CMK (cell line): ENCODE measurements at regions not wholly inside any gene's neighbourhood (a gene's known extent, or its start where the extent isn't known, plus 50 kb on each side); places are given as distances from the start of the nearest gene placed in this dataset.

Source experiments
- DNase-seq: peaks from one replicate; pipeline ENCODE4 v3.0.0-alpha.2; 2010; ENCODE audit warnings: low read depth

- DNase-seq, result no peak
Observed at GRCh38 chr6:8659404-8660189, 224.3 kb upstream of the SLC35B3 start.

GRCh38 chr6:8658416-8658815 is 223.1 kb upstream of the SLC35B3 start:
- DNase-seq, result no peak

GRCh38 chr6:8657522-8657921 is 222.2 kb upstream of the SLC35B3 start:
- no peak for DNase-seq

GRCh38 chr6:8655670-8656454 is 220.5 kb upstream of the SLC35B3 start:
- DNase-seq, result no peak

- DNase-seq, result no peak
Observed at GRCh38 chr6:8652710-8653109, 217.4 kb upstream of the SLC35B3 start.

GRCh38 chr6:8651998-8652397 is 216.7 kb upstream of the SLC35B3 start:
- no peak for DNase-seq

GRCh38 chr6:8645212-8645611 is 209.9 kb upstream of the SLC35B3 start:
- no peak for DNase-seq

GRCh38 chr6:8644306-8644705 is 209.0 kb upstream of the SLC35B3 start:
- no peak for DNase-seq

- no peak for DNase-seq
Observed at GRCh38 chr6:8642854-8643253, 207.5 kb upstream of the SLC35B3 start.

- no peak for DNase-seq
Observed at GRCh38 chr6:8642131-8642530, 206.8 kb upstream of the SLC35B3 start.

- no peak for DNase-seq
Observed at GRCh38 chr6:8639928-8640649, 204.7 kb upstream of the SLC35B3 start.

- no peak for DNase-seq
Observed at GRCh38 chr6:8637896-8638597, 202.7 kb upstream of the SLC35B3 start.

GRCh38 chr6:8633762-8634161 is 198.4 kb upstream of the SLC35B3 start:
- no peak for DNase-seq

GRCh38 chr6:8628736-8629135 is 193.4 kb upstream of the SLC35B3 start:
- DNase-seq, result no peak

GRCh38 chr6:8628063-8628462 is 192.7 kb upstream of the SLC35B3 start:
- DNase-seq, result no peak

- DNase-seq, result no peak
Observed at GRCh38 chr6:8627085-8627861, 191.9 kb upstream of the SLC35B3 start.

- DNase-seq, result no peak
Observed at GRCh38 chr6:8624665-8625064, 189.3 kb upstream of the SLC35B3 start.

- DNase-seq, result no peak
Observed at GRCh38 chr6:8623441-8623840, 188.1 kb upstream of the SLC35B3 start.

GRCh38 chr6:8619853-8620252 is 184.5 kb upstream of the SLC35B3 start:
- no peak for DNase-seq

GRCh38 chr6:8619408-8619807 is 184.1 kb upstream of the SLC35B3 start:
- peak; percentile 17 for DNase-seq

GRCh38 chr6:8608737-8609136 is 173.4 kb upstream of the SLC35B3 start:
- no peak for DNase-seq
